ENCODE measurements at regions not wholly inside any gene's neighbourhood (a gene's known extent, or its start where the extent isn't known, plus 50 kb on each side); places are given as distances from the start of the nearest gene placed in this dataset.

- TF ChIP-seq CTCF (IDR thresholded peaks at IDR 0.05) = no peak
- TF ChIP-seq POLR2AphosphoS5 (IDR thresholded peaks at IDR 0.05) = no peak
Measured at GRCh38 chr6:84371681-84372080, 144.2 kb upstream of the CEP162 start.
